HG02981 (cell line): ENCODE measurements at regions not wholly inside any gene's neighbourhood (a gene's known extent, or its start where the extent isn't known, plus 50 kb on each side); places are given as distances from the start of the nearest gene placed in this dataset.
"Not testable (repeated sequence)": the region's sequence is repeated elsewhere in the genome, so short reads cannot be mapped to it uniquely, and the experiment has no call there.

Experiments used
- ATAC-seq: cut with Tn5 transposase; IDR thresholded peaks from one replicate; pipeline ENCODE4 v1.9.1; 2021; ENCODE audit warnings: mild to moderate bottlenecking, moderate library complexity; ENCODE audit not compliant: unreplicated experiment

- ATAC-seq = no peak
Measured at GRCh38 chr6:85135376-85136094, 314.3 kb upstream of the NT5E start.

- no peak for ATAC-seq
Measured at GRCh38 chr6:85134172-85134571, 315.7 kb upstream of the NT5E start.

- no peak for ATAC-seq
Measured at GRCh38 chr6:85132091-85132490, 317.8 kb upstream of the NT5E start.

- no peak for ATAC-seq
Measured at GRCh38 chr6:85130743-85131142, 319.1 kb upstream of the NT5E start.

GRCh38 chr6:85129881-85130280, 320.0 kb upstream of the NT5E start:
- no peak for ATAC-seq

GRCh38 chr6:85128781-85129180, 321.1 kb upstream of the NT5E start:
- no peak for ATAC-seq

- ATAC-seq = not testable (repeated sequence)
Measured at GRCh38 chr6:85128256-85128655, 321.6 kb upstream of the NT5E start.

- no peak for ATAC-seq
Measured at GRCh38 chr6:85127696-85128243, 322.1 kb upstream of the NT5E start.

- ATAC-seq = no peak
Measured at GRCh38 chr6:85127168-85127498, 322.8 kb upstream of the NT5E start.

- ATAC-seq = peak; percentile 71
Measured at GRCh38 chr6:85126485-85127167, 323.3 kb upstream of the NT5E start.

- ATAC-seq = no peak
Measured at GRCh38 chr6:85125526-85125925, 324.4 kb upstream of the NT5E start.

GRCh38 chr6:85124472-85125354, 325.2 kb upstream of the NT5E start:
- no peak for ATAC-seq

GRCh38 chr6:85121158-85121557, 328.7 kb upstream of the NT5E start:
- ATAC-seq = no peak

- ATAC-seq = no peak
Measured at GRCh38 chr6:85118652-85119235, 331.1 kb upstream of the NT5E start.

GRCh38 chr6:85118233-85118632, 331.6 kb upstream of the NT5E start:
- ATAC-seq = no peak

GRCh38 chr6:85116475-85116874, 333.4 kb upstream of the NT5E start:
- ATAC-seq = no peak

GRCh38 chr6:85115876-85116275, 334.0 kb upstream of the NT5E start:
- ATAC-seq = no peak

GRCh38 chr6:85115376-85115775, 334.5 kb upstream of the NT5E start:
- ATAC-seq = no peak

GRCh38 chr6:85114581-85114935, 335.3 kb upstream of the NT5E start:
- ATAC-seq = no peak

GRCh38 chr6:85113934-85114580, 335.8 kb upstream of the NT5E start:
- no peak for ATAC-seq

- ATAC-seq = no peak
Measured at GRCh38 chr6:85112540-85112939, 337.3 kb upstream of the NT5E start.
